IMR-90 (cell line): ENCODE measurements at regions not wholly inside any gene's neighbourhood (a gene's known extent, or its start where the extent isn't known, plus 50 kb on each side); places are given as distances from the start of the nearest gene placed in this dataset.

Source experiments
- ATAC-seq: fragments of 200-7000 bp; cut with Tn5 transposase; 2 replicates; pipeline ENCODE4 v1.9.1; 2020; ENCODE audit warnings: low read depth, mild to moderate bottlenecking, moderate library complexity
- BruUV-seq: library from RNA; stranded (reverse); fragments of 400-500 nt; replicated peaks from 2 replicates; lab custom pipeline; 2021; lab: Mats Ljungman, UMichigan
- CTCF ChIA-PET: fragments of 300-600 bp; formaldehyde crosslinking; extraction: SDS; loops from one replicate; lab custom pipeline; 2021; ENCODE audit warnings: antibody characterized with exemption; lab: Yijun Ruan, JAX
- POLR2A ChIA-PET: fragments of 300-600 bp; sonication (Branson Sonifier 250); formaldehyde crosslinking; loops from one replicate; lab custom pipeline; 2022; ENCODE audit warnings: antibody characterized with exemption; ENCODE audit not compliant: unreplicated experiment; lab: Charles Lee
- DNase-seq: peaks from one replicate; pipeline ENCODE4 v3.0.0; 2013
- H2AFZ ChIP-seq: replicated peaks from 2 replicates; pipeline ENCODE3; 2013; ENCODE audit warnings: low read length, mild to moderate bottlenecking; ENCODE audit not compliant: poor library complexity
- H2AK5ac ChIP-seq: 2 replicates; pipeline ENCODE4 v1.6.1; 2013; ENCODE audit warnings: low read depth, low read length, inconsistent platforms
- H2AK9ac ChIP-seq: replicated peaks from 2 replicates; pipeline ENCODE3; 2013; ENCODE audit warnings: mild to moderate bottlenecking, low read depth, low read length, moderate library complexity; ENCODE audit not compliant: poor library complexity
- H2BK120ac ChIP-seq: 2 replicates; pipeline ENCODE4 v1.6.1; 2013; ENCODE audit warnings: low read depth, low read length, inconsistent platforms
- H2BK15ac ChIP-seq: 3 replicates; pipeline ENCODE4 v1.6.1; 2013; ENCODE audit warnings: low read depth, low read length, inconsistent platforms
- H2BK20ac ChIP-seq: 2 replicates; pipeline ENCODE4 v1.6.1; 2013; ENCODE audit warnings: low read depth, mild to moderate bottlenecking, inconsistent platforms, low read length, moderate library complexity
- H2BK5ac ChIP-seq: 2 replicates; pipeline ENCODE4 v1.6.1; 2013; ENCODE audit warnings: mild to moderate bottlenecking, low read depth, low read length, inconsistent platforms; ENCODE audit not compliant: poor library complexity, severe bottlenecking
- H3K14ac ChIP-seq: replicated peaks from 2 replicates; pipeline ENCODE4 v1.6.1; 2013; ENCODE audit warnings: low read depth, low read length, inconsistent platforms
- H3K18ac ChIP-seq: 2 replicates; pipeline ENCODE4 v1.6.1; 2013; ENCODE audit warnings: low read depth, low read length, control low read depth
- H3K23ac ChIP-seq: 2 replicates; pipeline ENCODE4 v1.6.1; 2013; ENCODE audit warnings: low read depth, low read length, inconsistent platforms
- H3K27ac ChIP-seq: 2 replicates; pipeline ENCODE4 v1.5.1; 2013; ENCODE audit warnings: mild to moderate bottlenecking, control low read depth, low read length; ENCODE audit not compliant: insufficient read depth
- H3K27me3 ChIP-seq: 2 replicates; pipeline ENCODE4 v1.6.1; 2013; ENCODE audit warnings: low read length; ENCODE audit not compliant: control insufficient read depth, insufficient read depth
- H3K36me3 ChIP-seq: 2 replicates; pipeline ENCODE4 v1.6.1; 2013; ENCODE audit warnings: low read length, mixed read lengths; ENCODE audit not compliant: control insufficient read depth, insufficient read depth
- H3K4ac ChIP-seq: 2 replicates; pipeline ENCODE4 v1.6.1; 2013; ENCODE audit warnings: low read depth, low read length, inconsistent platforms
- H3K4me1 ChIP-seq: 2 replicates; pipeline ENCODE4 v1.6.1; 2013; ENCODE audit warnings: low read length, mixed read lengths; ENCODE audit not compliant: control insufficient read depth, insufficient read depth
- H3K4me2 ChIP-seq: 2 replicates; pipeline ENCODE4 v1.6.1; 2013; ENCODE audit warnings: low read depth, mild to moderate bottlenecking, control low read depth, low read length, moderate library complexity
- H3K4me3 ChIP-seq: 2 replicates; pipeline ENCODE4 v1.5.1; 2013; ENCODE audit warnings: low read depth, mild to moderate bottlenecking, control low read depth, low read length, moderate library complexity; ENCODE audit not compliant: insufficient read depth
- H3K56ac ChIP-seq: 2 replicates; pipeline ENCODE4 v1.6.1; 2013; ENCODE audit warnings: low read length, inconsistent platforms; ENCODE audit not compliant: insufficient read depth; ENCODE audit errors: extremely low read depth
- H3K79me1 ChIP-seq, 2 experiments: 2 replicates each; pipeline ENCODE4 v1.6.1; 2013; ENCODE audit warnings: low read length in 2 of 2, inconsistent platforms in 1 of 2, low read depth in 1 of 2
- H3K9ac ChIP-seq: 2 replicates; pipeline ENCODE4 v1.6.1; 2013; ENCODE audit warnings: low read depth, low read length, control low read depth
- H3K9me1 ChIP-seq: 2 replicates; pipeline ENCODE4 v1.6.1; 2013; ENCODE audit warnings: low read length, inconsistent platforms; ENCODE audit not compliant: insufficient read depth
- H3K9me3 ChIP-seq: 2 replicates; pipeline ENCODE4 v1.6.1; 2013; ENCODE audit warnings: low read length; ENCODE audit not compliant: control insufficient read depth, insufficient read depth
- H4K20me1 ChIP-seq: 2 replicates; pipeline ENCODE4 v1.6.1; 2013; ENCODE audit warnings: low read length, inconsistent platforms; ENCODE audit not compliant: insufficient read depth
- H4K5ac ChIP-seq: 2 replicates; pipeline ENCODE4 v1.6.1; 2013; ENCODE audit warnings: mild to moderate bottlenecking, low read depth, low read length, control low read depth
- H4K8ac ChIP-seq, 2 experiments: 2 replicates each; pipeline ENCODE4 v1.6.1; 2013; ENCODE audit warnings: low read depth in 2 of 2, low read length in 2 of 2, control low read depth in 1 of 2, inconsistent platforms in 1 of 2
- H4K91ac ChIP-seq: 2 replicates; pipeline ENCODE4 v1.6.1; 2013; ENCODE audit warnings: low read depth, low read length, inconsistent platforms; ENCODE audit not compliant: insufficient read depth
- MAFK ChIP-seq: IDR thresholded peaks from 2 replicates; pipeline ENCODE4 v1.6.1; 2012; ENCODE audit warnings: low read depth, low read length, improper control_type of control experiment
- WGBS, 2 experiments: methylation state at CpG; one replicate each; pipeline versions ENCODE4 v1.1.5 to v1.1.7; 2013; ENCODE audit warnings: missing lambda C conversion rate in 2 of 2; ENCODE audit not compliant: insufficient read length in 1 of 2; ENCODE audit errors: extremely low coverage in 2 of 2; 5-methylcytosine and 5-hydroxymethylcytosine counted together
- dilution Hi-C: fragments of 300-500 bp; cut with HindIII; formaldehyde crosslinking; loops from one replicate; pipeline ENCODE4 v1.14.3; 2018; ENCODE audit warnings: low sequenced_read_pairs; ENCODE audit not compliant: unreplicated experiment
- in situ Hi-C: fragments of 300-500 bp; cut with MboI; formaldehyde crosslinking; loops from 3 replicates; pipeline ENCODE4 v1.14.3; 2019; ENCODE audit warnings: low sequenced_read_pairs, inconsistent platforms, mixed read lengths
- intact Hi-C: fragments of 100-400 bp; cut with micrococcal nuclease; formaldehyde crosslinking; loops from 2 replicates; pipeline ENCODE4 v1.10.0; 2022
- TF ChIP-seq, protein P1 (sequence below): fragments of 150-350 bp; IDR thresholded peaks from 2 replicates; pipeline ENCODE4 v1.6.1; 2016; ENCODE audit warnings: low read depth, mild to moderate bottlenecking, low read length, moderate library complexity, borderline replicate concordance

GRCh38 chr11:105486929-105487328 is 122.9 kb upstream of the GRIA4 start:
- Histone ChIP-seq H3K9me3 (no peaks in the 10 kb centered on the region), H2BK15ac (no peak overlapping the region), H3K56ac (no peak overlapping the region), H3K36me3 (no peaks in the 10 kb centered on the region), H2AK5ac (no peak overlapping the region), H3K4me2 (no peak overlapping the region), H3K14ac (no peak overlapping the region), H2BK20ac (no peak overlapping the region), H2AK9ac (no peak overlapping the region), H2AFZ (no peak overlapping the region), H2BK120ac (no peak overlapping the region), H4K8ac (no peak overlapping the region), H3K4ac (no peak overlapping the region), H2BK5ac (no peak overlapping the region), H3K23ac (no peak overlapping the region), H3K9ac (no peak overlapping the region), H3K79me1 (no peaks in the 10 kb centered on the region), H3K4me3 (no peak overlapping the region), H3K18ac (no peak overlapping the region), H4K5ac (no peak overlapping the region), H3K27me3 (no peaks in the 10 kb centered on the region), H4K91ac (no peak overlapping the region), H4K20me1 (no peaks in the 10 kb centered on the region), H3K9me1 (no peaks in the 10 kb centered on the region), H3K27ac (no peak overlapping the region), H3K4me1 (no peaks in the 10 kb centered on the region)
- DNase-seq (no peak), ATAC-seq (no peak)
- CTCF ChIA-PET = no interaction called here
- intact Hi-C loops = no loop called here
- no peak for TF ChIP-seq MAFK
- TF ChIP-seq, protein P1, sequence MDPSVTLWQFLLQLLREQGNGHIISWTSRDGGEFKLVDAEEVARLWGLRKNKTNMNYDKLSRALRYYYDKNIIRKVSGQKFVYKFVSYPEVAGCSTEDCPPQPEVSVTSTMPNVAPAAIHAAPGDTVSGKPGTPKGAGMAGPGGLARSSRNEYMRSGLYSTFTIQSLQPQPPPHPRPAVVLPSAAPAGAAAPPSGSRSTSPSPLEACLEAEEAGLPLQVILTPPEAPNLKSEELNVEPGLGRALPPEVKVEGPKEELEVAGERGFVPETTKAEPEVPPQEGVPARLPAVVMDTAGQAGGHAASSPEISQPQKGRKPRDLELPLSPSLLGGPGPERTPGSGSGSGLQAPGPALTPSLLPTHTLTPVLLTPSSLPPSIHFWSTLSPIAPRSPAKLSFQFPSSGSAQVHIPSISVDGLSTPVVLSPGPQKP = no peak
- 97% methylated on average over 6 of the region's 11 CpGs; no CpG with 5 or more reads in 1 of the 2 experiments for WGBS, 2 experiments
- POLR2A ChIA-PET = no interaction called here
- in situ Hi-C loops = no loop called here
- BruUV-seq = no TSS peak
- dilution Hi-C loops = no loop called here
